Embryonic facial prominence (tissue), 1 donor: ENCODE measurements at regions not wholly inside any gene's neighbourhood (a gene's known extent, or its start where the extent isn't known, plus 50 kb on each side); places are given as distances from the start of the nearest gene placed in this dataset.
A peak's percentile ranks its signal among the peaks of the same experiment; 100 is the strongest.

Source experiments
- DNase-seq: peaks from one replicate; pipeline ENCODE4 v3.0.0-alpha.2; 2016; ENCODE audit errors: extremely low spot score

GRCh38 chr16:74183601-74184360 lies 112.8 kb upstream of the PSMD7 start:
- no peak for DNase-seq

DNA sequence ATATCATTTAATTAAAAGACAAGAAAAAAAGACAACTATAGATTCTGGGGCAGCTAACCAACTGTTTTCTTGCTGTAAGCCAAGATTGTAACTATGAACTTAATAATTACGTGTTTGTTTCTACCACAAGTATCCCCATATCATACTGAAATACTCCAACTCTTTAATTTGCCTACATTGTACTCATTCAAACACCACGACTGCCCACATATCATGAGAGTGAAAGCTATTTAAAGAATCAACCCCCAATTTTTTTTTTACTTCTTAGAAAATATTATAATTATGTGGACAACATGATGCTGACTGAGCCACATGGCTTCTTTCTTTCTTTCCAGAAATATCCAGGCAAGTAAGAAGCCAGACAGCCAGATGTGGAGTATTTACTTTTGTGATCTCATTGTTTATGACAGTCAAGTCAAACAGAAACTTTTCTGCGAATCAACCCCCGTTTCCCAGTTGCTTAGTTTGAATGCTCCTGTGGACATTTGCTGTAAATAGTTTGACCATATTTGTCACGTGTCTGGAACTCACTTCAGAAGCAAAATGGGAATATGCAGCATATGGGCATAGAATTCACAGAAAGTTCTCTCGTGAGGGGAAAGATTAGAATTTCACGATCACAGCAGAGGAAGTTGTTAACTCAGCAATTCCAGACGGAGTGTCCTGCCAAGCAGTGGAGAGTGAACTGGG lies 126.8 kb upstream of the PSMD7 start:
- DNase-seq: peak; percentile 60

DNA sequence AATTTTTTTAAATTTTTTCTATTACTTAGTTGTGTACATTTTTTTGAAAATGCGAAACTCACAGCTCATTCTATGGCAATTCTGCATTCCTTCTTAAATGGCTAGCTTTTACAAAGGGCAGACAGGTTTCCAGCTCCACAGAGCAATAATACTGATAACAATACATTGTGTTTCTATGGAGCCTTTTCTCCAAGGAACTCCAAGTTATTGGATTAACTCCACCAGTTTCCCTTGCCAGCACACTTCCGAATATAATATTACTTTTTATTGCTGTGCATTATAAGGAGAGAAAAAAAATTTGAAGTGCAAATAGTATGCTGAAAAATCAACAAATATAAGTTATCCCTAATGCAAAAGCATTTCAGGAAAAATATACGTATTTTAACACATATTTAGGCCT lies 127.5 kb upstream of the PSMD7 start:
- no peak for DNase-seq

DNA sequence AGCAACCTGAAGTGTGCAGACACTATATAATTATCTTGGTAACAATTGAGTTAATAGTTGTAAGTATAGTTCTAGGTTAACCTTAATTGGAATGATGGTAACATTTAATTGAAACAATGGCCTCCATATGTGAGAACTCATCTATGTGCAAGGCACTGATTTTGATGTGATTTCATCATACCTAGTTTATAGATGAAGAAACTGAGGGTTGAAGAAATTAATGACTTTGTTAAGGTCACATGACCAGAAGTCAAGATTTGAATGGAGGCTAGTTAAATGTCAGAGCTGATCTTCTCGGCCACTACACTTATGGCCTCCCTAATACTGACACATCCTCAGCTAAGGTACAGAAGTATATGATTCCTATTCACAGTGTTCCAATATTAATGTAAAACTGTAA lies 128.2 kb upstream of the PSMD7 start:
- DNase-seq: no peak

DNA sequence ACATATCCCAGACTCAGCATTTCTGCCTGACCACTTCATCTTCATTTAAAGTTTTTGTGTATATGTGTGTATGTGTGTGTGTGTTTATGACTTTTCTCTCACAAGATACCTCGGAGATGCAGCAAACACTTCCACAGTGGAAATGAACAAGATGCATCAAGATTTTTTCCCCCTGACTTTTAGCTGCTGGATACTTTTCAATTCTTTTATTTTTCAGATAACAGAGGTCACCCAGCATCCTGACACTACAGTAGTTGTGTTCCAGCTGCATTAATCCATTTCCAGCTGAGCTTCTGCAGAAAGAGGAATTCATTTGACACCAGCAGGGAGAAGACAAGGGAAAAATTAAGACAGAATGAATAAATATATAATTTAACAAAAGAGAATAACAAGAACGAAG lies 130.2 kb upstream of the PSMD7 start:
- no peak for DNase-seq

GRCh38 chr16:74165566-74166080 lies 131.0 kb upstream of the PSMD7 start:
- DNase-seq: no peak

GRCh38 chr16:74160759-74161158 lies 135.9 kb upstream of the PSMD7 start:
- DNase-seq: no peak

DNA sequence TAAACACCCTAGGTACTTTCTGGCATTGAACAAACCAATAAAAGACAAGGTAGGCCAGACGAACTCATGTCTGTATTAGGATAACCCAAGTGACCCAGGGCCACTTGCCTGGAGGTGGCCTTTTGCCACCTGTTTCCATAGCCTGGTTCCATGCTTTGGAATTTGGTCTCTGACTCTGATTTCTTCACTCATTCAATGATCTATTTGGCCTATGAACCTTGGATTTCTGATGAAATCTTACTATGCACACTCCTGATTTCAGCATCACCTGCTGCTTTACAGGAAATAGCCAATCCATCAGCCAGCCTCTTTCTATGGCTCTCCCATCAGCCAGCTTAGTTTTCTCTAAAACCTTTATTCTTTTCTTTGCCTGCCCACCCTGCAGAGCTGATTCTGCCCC lies 142.8 kb upstream of the PSMD7 start:
- DNase-seq: no peak

DNA sequence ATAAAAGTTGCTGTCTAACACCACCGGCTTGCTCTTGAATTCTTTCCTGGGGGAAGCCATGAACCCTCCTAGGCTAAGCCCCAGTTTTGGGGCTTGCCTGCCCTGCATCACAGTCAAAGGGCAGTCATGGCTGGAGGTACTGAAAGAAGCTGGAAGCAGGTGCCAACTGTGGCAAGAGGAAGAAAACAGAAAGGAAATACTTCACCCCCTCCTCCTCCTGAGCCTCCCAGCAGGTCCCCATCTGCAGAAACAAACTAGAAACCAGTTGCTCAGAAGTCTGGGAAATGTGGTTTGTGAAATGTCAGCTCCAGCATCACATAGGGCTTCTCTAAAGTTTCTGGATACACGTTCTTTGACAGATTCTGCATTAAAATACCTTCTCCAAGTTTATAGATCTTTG lies 150.0 kb upstream of the PSMD7 start:
- DNase-seq: no peak

GRCh38 chr16:74143171-74143570 lies 153.4 kb upstream of the PSMD7 start:
- DNase-seq: no peak

DNA sequence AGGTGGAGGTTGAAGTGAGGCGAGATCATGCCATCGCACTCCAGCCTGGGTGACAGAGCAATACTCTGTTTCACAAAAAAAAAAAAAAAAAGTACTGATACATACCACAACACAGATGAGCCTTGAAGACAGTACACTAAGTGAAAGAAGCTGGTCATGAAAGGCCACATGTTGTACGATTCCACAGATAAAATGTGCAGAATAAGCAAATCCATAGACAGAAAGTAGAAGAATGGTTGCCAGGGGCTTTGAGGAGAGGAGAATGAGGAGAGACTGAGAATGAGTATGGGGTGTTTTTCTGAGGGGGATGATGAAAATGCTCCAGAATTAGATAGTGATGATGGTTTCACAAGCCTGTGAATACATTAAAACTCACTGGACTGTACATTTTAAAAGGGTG lies 155.6 kb upstream of the PSMD7 start:
- no peak for DNase-seq

DNA sequence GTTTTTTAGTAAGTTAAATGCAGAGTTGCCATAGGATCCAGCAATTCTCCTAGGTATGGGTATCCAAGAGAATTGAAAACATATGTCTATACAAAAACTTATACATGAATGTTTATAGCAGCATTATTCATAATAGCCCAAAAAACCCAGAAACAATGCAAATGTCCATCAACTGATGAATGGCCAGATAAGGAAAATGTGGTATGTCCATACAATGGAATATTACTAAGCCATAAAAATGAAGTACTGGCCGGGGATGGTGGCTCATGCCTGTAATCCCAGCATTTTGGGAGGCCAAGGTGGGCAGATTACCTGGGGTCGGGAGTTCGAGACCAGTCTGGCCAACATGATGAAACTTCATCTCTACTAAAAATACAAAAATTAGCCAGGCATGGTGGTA lies 156.1 kb upstream of the PSMD7 start:
- no peak for DNase-seq

GRCh38 chr16:74123826-74124225 lies 172.8 kb upstream of the PSMD7 start:
- DNase-seq: no peak

DNA sequence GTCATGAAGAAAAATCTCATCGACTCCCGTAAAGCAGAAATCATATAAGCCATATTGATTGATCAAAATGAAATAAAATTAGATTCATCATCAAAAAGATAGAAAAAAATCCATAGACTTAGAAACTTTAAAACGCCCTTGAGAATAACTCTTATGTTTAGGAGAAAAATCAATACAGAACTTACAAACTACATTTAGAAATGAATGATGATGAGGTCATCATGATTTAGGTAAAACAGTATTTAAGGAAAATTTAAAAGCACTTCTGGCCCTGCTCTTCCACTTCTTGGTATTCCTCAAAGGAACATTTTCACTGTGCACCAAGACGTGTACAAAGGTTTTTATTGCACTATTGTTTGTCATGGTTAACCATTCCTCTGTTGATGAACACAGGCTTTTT lies 173.4 kb upstream of the PSMD7 start:
- DNase-seq: no peak

- no peak for DNase-seq
Observed at GRCh38 chr16:74117798-74118197, 178.8 kb upstream of the PSMD7 start.

DNA sequence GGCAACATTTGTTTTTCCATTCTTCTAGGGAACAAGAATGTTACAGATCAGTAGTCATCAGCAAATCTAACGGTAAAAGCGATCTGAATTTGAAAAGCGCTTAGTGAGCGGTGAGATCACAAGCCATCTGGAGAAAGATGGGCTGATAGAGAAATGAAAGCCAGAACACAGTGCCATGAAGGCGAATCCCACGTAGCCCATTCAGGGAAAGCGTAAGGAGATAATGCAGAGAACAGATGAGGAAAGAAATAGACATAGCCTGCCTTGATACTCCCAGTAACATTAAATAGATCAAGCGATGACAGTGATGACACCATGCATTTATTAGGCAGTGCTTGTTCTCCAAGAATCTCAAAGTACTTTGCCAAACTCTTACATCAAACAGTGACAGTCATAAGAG lies 183.1 kb upstream of the PSMD7 start:
- DNase-seq: no peak

GRCh38 chr16:74111456-74111982 lies 185.1 kb upstream of the PSMD7 start:
- no peak for DNase-seq

GRCh38 chr16:74107795-74108610 lies 188.6 kb upstream of the PSMD7 start:
- no peak for DNase-seq

GRCh38 chr16:74104022-74104421 lies 192.6 kb upstream of the PSMD7 start:
- no peak for DNase-seq

GRCh38 chr16:74101379-74102137 lies 195.1 kb upstream of the PSMD7 start:
- DNase-seq: no peak
